WTC11 (cell line): ENCODE measurements at regions not wholly inside any gene's neighbourhood (a gene's known extent, or its start where the extent isn't known, plus 50 kb on each side); places are given as distances from the start of the nearest gene placed in this dataset.

Experiments used
- AFF4 ChIP-seq: sonication (generic); formaldehyde crosslinking; IDR thresholded peaks from 2 replicates; pipeline ENCODE4 v1.8.1; 2023; ENCODE audit warnings: mild to moderate bottlenecking, missing genetic modification reagents, borderline replicate concordance
- CTCF ChIP-seq: fragments of 200-600 bp; IDR thresholded peaks from 2 replicates; pipeline ENCODE4 v1.8.0; 2022; ENCODE audit warnings: antibody characterized with exemption
- ELF4 ChIP-seq: sonication (generic); formaldehyde crosslinking; IDR thresholded peaks from 2 replicates; pipeline ENCODE4 v1.8.1; 2022; ENCODE audit warnings: low read depth, mild to moderate bottlenecking, moderate library complexity, missing genetic modification reagents
- NFYB ChIP-seq: sonication (generic); formaldehyde crosslinking; conservative IDR thresholded peaks from 2 replicates; pipeline ENCODE4 v1.8.0; 2022; ENCODE audit warnings: low read depth, missing genetic modification reagents
- NR3C1 ChIP-seq: sonication (generic); formaldehyde crosslinking; conservative IDR thresholded peaks from 2 replicates; pipeline ENCODE4 v1.8.1; 2023; ENCODE audit warnings: low read depth, mild to moderate bottlenecking, missing genetic modification reagents
- ZNF317 ChIP-seq: sonication (generic); formaldehyde crosslinking; IDR thresholded peaks from 2 replicates; pipeline ENCODE4 v1.8.1; 2023; ENCODE audit warnings: low read depth, mild to moderate bottlenecking, moderate library complexity, missing genetic modification reagents, borderline replicate concordance

GRCh38 chr2:145918951-145919350 is 1399.0 kb upstream of the ZEB2 start:
- no peak for TF ChIP-seq ELF4 (CRISPR knock-in tag)
- no peak for TF ChIP-seq ZNF317 (CRISPR knock-in tag)
- no peak for TF ChIP-seq NFYB (CRISPR knock-in tag)
- no peak for TF ChIP-seq CTCF
- no peak for TF ChIP-seq AFF4
- TF ChIP-seq NR3C1 (CRISPR knock-in tag): no peak
